Germinal center (tissue), 1 donor: ENCODE measurements at regions not wholly inside any gene's neighbourhood (a gene's known extent, or its start where the extent isn't known, plus 50 kb on each side); places are given as distances from the start of the nearest gene placed in this dataset.
A peak's percentile ranks its signal among the peaks of the same experiment; 100 is the strongest.
"Not testable (repeated sequence)": the region's sequence is repeated elsewhere in the genome, so short reads cannot be mapped to it uniquely, and the experiment has no call there.

Experiments used
- DNase-seq: peaks from one replicate; pipeline ENCODE4 v3.0.0; 2012; ENCODE audit warnings: mixed read lengths, low spot score

- no peak for DNase-seq
These were observed 1720.2 kb downstream of the MRPL39 start for GRCh38 chr21:23886828-23887724.

GRCh38 chr21:23881783-23882182 lies 1725.5 kb downstream of the MRPL39 start:
- no peak for DNase-seq

- no peak for DNase-seq
These were observed 1730.2 kb downstream of the MRPL39 start for GRCh38 chr21:23876925-23877558.

GRCh38 chr21:23874271-23874670 lies 1733.0 kb downstream of the MRPL39 start:
- no peak for DNase-seq

DNA sequence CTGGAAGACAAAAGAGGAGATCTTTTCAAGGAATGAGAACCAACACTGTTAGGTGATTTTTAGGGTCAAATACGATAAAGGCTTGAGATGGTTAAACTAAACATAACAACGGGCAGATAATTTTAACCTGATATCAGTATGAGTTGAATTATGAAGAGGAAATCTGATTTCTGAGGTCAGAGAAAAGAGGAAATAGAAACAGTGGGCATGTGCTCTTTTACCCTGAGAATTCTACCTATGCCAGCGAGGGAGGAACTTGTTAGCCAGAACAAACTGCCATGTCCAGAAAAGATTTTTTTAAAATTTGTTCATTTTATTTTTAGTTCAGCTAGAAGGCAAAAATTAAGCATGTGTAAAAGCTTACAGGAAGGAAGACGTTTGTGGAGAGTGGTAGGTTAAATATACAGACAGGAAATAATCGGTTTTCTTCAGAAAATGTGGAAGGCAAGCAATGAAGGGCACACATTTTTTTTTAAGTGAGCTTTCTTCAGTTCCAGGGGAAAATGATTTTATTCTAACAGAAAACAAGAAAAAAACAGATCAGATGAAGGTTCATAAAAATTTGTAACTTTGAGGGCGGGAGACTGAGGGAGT lies 1745.3 kb downstream of the MRPL39 start:
- peak; percentile 2 for DNase-seq

GRCh38 chr21:23858878-23859277 lies 1748.4 kb downstream of the MRPL39 start:
- DNase-seq, result no peak

- peak; percentile 14 for DNase-seq
These were observed 1753.4 kb downstream of the MRPL39 start for GRCh38 chr21:23853796-23854379.

GRCh38 chr21:23837564-23837963 lies 1769.7 kb downstream of the MRPL39 start:
- no peak for DNase-seq

- no peak for DNase-seq
These were observed 1784.5 kb downstream of the MRPL39 start for GRCh38 chr21:23822760-23823159.

DNA sequence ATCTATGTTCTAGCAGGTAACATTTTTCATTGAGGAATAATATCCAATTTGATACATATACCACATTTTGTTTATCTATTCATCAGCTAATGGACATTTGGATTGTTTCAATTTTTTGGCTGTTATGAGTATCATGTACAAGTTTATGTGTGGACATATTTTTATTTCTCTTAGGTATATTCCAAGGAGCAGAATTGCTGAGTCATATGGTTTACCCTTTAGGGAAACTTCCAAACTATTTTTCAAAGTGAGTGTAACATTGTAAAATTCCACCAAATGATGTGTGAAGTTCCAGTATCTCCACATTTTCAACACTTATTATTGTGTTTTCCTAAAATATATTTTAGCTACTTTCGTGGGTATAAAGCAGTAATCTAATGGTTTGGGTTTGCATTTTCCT lies 1789.9 kb downstream of the MRPL39 start:
- DNase-seq, result no peak

GRCh38 chr21:23812485-23812884 lies 1794.8 kb downstream of the MRPL39 start:
- no peak for DNase-seq

DNA sequence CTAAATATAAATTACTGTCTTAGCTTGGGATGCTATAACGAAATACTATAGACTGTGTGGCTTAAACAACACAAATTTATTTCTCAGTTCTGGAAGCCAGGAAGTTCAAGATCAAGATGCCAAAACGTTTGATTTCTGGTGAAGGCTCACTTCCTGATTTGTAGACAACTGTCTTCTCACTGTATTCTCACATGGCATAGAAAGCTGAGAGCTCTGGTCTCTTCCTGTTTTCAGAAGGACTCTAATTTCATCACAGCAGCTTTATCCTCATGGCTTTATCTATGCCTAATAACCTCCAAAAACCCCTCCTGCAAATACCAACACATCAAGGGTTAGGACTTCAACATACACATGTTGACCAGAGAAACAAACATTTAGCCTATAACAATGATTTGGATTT lies 1795.5 kb downstream of the MRPL39 start:
- DNase-seq, result no peak

GRCh38 chr21:23809573-23809972 lies 1797.7 kb downstream of the MRPL39 start:
- DNase-seq, result no peak

DNA sequence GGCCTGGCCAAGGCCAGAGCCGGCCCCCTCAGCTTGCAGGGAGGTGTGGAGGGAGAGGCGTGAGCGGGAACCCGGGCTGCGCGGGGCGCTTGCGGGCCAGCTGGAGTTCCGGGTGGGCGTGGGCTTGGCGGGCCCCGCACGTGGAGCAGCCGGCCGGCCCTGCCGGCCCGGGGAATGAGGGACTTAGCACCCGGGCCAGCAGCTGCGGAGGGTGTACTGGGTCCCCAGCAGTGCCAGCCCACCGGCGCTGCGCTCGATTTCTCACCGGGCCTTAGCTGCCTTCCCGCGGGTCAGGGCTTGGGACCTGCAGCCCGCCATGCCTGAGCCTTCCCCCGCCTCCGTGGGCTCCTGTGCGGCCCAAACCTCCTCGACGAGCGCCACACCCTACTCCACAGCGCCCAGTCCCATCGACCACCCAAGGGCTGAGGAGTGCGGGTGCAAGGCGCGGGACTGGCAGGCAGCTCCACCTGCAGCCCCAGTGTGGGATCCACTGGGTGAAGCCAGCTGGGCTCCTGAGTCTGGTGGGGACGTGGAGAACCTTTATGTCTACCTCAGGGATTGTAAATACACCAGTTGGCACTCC lies 1800.2 kb downstream of the MRPL39 start:
- not testable (repeated sequence) for DNase-seq

- DNase-seq, result no peak
These were observed 1802.4 kb downstream of the MRPL39 start for GRCh38 chr21:23804866-23805265.

DNA sequence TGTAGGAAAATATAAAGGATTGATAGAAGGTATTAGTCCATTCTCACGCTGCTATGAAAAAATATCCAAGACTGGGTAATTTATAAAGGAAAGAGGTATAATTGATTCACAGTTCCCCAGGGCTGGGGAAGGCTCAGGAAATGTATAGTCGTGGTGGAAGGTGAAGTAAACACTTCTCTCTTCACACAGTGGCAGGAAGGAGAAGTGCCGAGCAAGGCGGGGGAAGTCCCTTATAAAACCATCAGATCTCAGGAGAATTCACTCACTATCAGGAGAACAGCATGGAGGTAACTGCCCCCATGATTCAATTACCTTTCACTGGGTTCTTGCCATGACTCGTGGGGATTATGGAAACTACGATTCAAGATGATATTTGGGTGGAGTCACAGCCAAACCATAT lies 1806.0 kb downstream of the MRPL39 start:
- DNase-seq, result no peak

GRCh38 chr21:23799376-23799775 lies 1807.9 kb downstream of the MRPL39 start:
- DNase-seq, result no peak

DNA sequence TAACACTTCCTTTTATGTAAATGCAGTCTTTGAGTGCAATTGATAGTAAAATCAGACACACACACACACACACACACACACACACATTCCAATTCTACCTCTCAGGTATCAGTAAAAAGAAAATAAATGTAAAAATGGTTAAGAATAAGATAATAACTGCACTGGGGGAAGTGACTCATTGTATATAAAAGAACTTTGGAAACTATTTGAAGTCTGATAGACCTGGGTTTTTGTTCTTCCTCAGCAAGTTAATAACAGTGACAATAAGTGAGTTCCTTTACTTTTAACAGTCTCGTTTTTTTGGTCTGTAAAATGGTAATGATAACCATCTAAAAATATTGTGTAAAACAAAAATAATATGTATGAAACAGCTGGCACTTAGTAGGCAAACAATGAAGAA lies 1815.0 kb downstream of the MRPL39 start:
- DNase-seq, result no peak

DNA sequence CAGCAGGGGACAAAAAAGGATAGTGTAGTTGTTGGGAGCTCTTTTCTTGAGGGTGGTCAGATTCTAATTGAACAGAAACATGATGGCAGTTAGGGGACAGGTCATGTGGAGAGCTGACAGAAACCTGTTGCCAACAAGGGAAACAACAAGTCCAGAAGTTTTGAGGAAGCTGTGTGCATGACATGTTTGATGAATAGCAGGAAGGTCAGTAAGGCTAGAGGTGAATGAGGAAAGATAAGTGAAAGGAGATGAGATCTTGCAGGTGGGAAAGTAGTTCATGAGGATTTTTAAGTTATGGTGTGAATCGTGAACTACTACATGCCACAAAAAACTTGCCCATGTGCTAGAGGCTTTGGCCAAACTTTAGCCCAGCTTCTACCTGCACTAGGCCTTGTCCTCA lies 1817.4 kb downstream of the MRPL39 start:
- no peak for DNase-seq

GRCh38 chr21:23780326-23780725 lies 1827.0 kb downstream of the MRPL39 start:
- DNase-seq, result no peak

GRCh38 chr21:23743821-23744220 lies 1863.5 kb downstream of the MRPL39 start:
- no peak for DNase-seq

DNA sequence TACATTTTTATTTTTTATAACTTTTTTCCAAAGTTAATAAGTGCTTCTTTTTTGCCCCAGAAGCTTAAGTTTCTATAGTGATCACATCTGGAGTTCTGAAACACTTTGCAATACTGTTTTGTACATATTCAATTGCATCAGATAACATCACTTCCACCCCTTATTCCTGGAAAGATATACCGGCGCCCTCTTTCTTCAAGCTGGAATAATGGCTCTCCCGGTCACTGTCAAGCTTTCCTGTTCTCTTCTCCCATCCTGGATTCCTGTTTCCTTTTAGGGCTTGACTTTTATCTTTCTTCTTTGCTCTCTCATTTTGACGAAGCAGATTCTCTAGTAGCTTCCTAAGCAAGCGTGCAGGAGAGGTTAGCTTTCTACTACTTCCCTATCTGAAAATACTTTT lies 1866.8 kb downstream of the MRPL39 start:
- DNase-seq, result no peak
